Skeletal muscle satellite cell (primary cell): ENCODE measurements at regions not wholly inside any gene's neighbourhood (a gene's known extent, or its start where the extent isn't known, plus 50 kb on each side); places are given as distances from the start of the nearest gene placed in this dataset.

ENCODE experiments used
- H3K27me3 ChIP-seq: 2 replicates; pipeline ENCODE4 v1.7.0; 2013; ENCODE audit warnings: low read length; ENCODE audit not compliant: control insufficient read depth, insufficient read depth
- H3K36me3 ChIP-seq: 2 replicates; pipeline ENCODE4 v1.7.0; 2013; ENCODE audit warnings: mild to moderate bottlenecking, control low read depth, low read length; ENCODE audit not compliant: insufficient read depth
- H3K4me1 ChIP-seq: 2 replicates; pipeline ENCODE4 v1.7.0; 2013; ENCODE audit warnings: low read length; ENCODE audit not compliant: control insufficient read depth, insufficient read depth
- H3K4me2 ChIP-seq: 2 replicates; pipeline ENCODE4 v1.7.0; 2013; ENCODE audit warnings: mild to moderate bottlenecking, low read length
- H3K4me3 ChIP-seq: 2 replicates; pipeline ENCODE4 v1.7.0; 2013; ENCODE audit warnings: low read length
- H3K9ac ChIP-seq: 2 replicates; pipeline ENCODE4 v1.7.0; 2013; ENCODE audit warnings: mild to moderate bottlenecking, low read depth, low read length, moderate library complexity
- H3K9me3 ChIP-seq: replicated peaks from 2 replicates; pipeline ENCODE4 v1.7.0; 2013; ENCODE audit warnings: mild to moderate bottlenecking, control low read depth, low read length

DNA sequence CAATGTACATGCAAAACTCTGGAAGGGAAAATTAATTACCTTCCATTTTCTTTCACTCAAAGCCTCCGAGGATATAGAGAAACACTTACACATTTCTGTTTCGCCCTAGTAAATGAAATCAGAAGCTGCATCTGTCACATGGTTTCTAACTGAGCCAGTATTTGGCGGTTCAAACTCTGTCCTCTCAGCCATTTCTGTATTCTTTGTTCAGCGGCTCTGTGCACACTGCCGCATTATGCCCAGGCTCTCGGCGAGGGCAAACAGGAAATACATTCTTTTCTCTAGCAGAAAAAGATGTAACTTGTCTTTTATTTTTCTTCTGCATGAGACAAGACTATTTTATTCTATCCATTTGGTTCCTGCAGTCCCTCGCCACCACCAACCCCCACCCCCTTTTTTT, 71.4 kb upstream of the GPM6B start:
- Histone ChIP-seq H3K4me1 (peaks cover 14% of the 10 kb centered on the region), H3K9me3 (no peaks in the 10 kb centered on the region), H3K4me3 (no peak overlapping the region), H3K27me3 (peaks cover 3% of the 10 kb centered on the region), H3K4me2 (no peak overlapping the region), H3K9ac (no peak overlapping the region), H3K36me3 (no peaks in the 10 kb centered on the region)

DNA sequence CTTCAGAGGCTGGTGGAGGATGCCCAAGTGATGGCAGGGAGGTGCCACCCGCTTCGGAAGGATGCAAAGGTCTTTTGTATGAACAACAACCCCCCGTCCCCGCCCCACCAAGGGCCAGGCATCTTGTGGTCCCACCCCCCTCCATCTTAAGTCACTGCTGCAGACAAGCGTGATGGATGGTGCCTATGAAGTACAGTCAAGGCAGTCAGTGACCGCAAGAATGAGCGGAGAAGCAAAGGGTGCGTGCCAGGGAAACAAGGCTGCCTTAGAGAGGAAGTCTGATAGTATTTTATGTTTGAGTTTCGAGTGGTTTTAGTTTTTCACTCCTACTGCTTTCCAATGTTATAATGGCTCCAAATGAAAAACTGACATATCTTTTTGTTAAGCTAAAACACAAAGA, 68.7 kb upstream of the GPM6B start:
- H3K9me3 ChIP-seq, result no peaks in the 10 kb centered on the region
- peaks cover 3% of the 10 kb centered on the region for H3K27me3 ChIP-seq
- no peaks in the 10 kb centered on the region for H3K36me3 ChIP-seq
- no peak overlapping the region for H3K4me2 ChIP-seq
- no peak overlapping the region for H3K9ac ChIP-seq
- H3K4me3 ChIP-seq, result no peak overlapping the region
- no peaks in the 10 kb centered on the region for H3K4me1 ChIP-seq

DNA sequence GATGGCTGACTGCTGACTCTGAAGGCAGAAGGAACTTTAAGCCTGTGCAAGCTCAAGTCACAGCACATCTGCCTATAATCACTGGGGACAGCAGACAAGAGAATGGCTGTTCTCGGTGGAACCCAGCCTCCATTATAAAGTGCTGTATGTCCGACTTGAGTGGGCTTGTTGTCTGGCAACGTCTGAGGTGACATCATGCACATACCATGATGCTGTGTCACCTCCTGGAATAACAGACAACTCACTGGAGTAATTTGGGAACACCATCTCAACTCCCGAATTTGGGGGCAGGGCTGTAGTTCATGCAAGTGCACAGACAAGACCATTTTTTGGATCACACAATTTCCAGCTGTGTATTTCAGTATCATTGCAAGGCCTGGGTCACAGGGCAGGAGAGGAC, 59.8 kb upstream of the GPM6B start:
- Histone ChIP-seq H3K36me3 (no peaks in the 10 kb centered on the region), H3K9ac (no peak overlapping the region), H3K4me2 (peak overlapping the region; percentile 40), H3K27me3 (no peaks in the 10 kb centered on the region), H3K4me1 (peaks cover 11% of the 10 kb centered on the region), H3K4me3 (no peak overlapping the region), H3K9me3 (no peaks in the 10 kb centered on the region)

DNA sequence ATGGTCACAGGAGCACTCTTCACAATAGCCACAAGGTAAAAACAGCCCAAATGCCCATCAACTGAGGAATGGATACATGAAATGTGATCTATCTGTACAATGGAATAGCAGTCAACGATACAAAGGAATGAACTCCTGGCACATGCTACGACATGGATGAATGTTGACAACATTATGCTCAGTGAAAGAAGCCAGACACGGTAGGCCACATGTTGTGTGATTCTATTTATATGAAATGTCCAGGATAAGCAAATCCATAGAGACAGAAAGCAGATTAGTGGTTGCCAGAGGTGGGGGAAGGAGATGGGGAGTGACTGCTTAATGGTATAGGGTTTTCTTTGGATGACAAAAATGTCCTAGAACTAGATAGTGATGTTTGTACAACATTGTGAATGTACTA, 58.7 kb upstream of the GPM6B start:
- no peak overlapping the region for H3K4me3 ChIP-seq
- no peaks in the 10 kb centered on the region for H3K36me3 ChIP-seq
- no peaks in the 10 kb centered on the region for H3K27me3 ChIP-seq

DNA sequence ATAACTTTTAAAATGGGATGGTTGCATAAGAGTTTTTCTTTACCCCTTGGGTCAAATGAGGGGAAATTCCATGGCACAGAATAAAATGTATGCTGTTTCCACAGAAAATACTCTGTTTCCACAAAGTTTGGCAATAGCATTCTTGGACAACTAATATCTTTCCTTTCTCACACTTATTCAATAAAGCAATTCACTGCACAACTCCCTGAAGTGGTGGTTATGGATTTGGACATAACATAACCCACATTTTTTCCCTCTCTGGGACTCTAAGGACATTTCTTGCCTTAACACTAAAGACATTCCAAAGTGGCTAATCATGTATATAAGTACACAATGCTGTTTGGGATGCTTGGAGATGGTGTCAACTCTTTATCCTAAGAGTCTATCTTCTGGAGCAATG, 51.7 kb upstream of the GPM6B start:
- no peaks in the 10 kb centered on the region for H3K36me3 ChIP-seq
- H3K9ac ChIP-seq, result no peak overlapping the region
- H3K4me1 ChIP-seq, result peaks cover 17% of the 10 kb centered on the region
- no peaks in the 10 kb centered on the region for H3K9me3 ChIP-seq
- H3K27me3 ChIP-seq, result no peaks in the 10 kb centered on the region
- no peak overlapping the region for H3K4me3 ChIP-seq
- no peak overlapping the region for H3K4me2 ChIP-seq

More for the DNA sequence above, 58.7 kb upstream of the GPM6B start:
- H3K4me2 ChIP-seq, result no peak overlapping the region
- H3K9me3 ChIP-seq, result no peaks in the 10 kb centered on the region
- H3K9ac ChIP-seq, result no peak overlapping the region
- H3K4me1 ChIP-seq, result peaks cover 11% of the 10 kb centered on the region
